ENCODE measurements at regions not wholly inside any gene's neighbourhood (a gene's known extent, or its start where the extent isn't known, plus 50 kb on each side); places are given as distances from the start of the nearest gene placed in this dataset.

DNA sequence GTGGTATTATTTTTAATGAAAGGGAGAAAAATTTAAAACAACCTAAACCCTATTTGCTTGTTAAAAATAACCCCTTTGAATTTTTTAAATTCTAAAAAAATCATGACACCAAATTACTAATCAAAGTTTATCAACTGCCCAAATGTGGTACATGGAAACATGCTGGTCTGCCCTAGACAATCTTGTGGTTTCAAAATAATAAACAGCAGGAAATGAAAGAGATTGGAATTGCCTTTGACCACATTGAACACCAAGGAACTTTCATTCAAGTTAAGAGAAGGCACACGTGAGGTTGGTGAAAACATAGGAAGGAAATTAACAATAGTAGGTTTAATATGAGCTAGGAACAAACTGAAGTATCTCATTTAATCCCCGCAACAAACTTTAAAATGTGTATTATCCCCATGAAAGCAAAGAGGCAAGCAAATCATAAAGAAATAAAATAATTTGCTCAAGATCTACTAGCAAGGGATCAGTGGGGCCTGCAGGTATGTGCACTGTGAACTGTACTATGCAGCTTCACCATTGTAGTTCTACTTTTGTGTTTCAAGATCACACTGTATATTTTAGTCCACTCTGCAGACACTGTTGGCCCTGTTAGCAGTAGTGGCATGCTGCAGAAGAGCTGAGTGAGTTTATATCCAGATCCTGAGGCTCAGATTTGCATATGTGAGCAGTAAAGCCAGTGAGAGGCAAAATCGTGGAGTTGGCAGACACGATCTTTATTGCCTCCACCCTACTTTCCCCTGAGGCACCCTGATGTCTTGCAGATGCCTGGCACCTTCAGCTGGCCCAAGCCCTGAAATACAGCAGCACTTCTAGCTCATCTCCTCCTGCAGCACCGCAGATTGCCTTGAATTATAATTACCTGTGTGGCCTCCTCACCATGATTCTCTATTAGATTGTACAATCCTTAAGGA lies 157.8 kb upstream of the TENT5A start:
- Histone ChIP-seq H3K27me3 (no peaks in the 10 kb centered on the region), H3F3A (ENCODE audit: low read depth) (no peaks in the 10 kb centered on the region), H2AFZ (replicated peaks) (no peak overlapping the region), H3K4me3 (no peak overlapping the region), H3K4me2 (no peak overlapping the region), H3K4me1 (no peaks in the 10 kb centered on the region), H3K9ac (no peak overlapping the region), H3K36me3 (no peaks in the 10 kb centered on the region), H3K79me2 (ENCODE audit: low read depth) (no peaks in the 10 kb centered on the region), H3K9me3 (ENCODE audit: low read depth) (no peaks in the 10 kb centered on the region), H3K27ac (no peak overlapping the region), H4K20me1 (ENCODE audit: low read depth) (no peaks in the 10 kb centered on the region)
- Mint-ChIP-seq H3K36me3 (no peaks in the 10 kb centered on the region), H3K4me1 (no peaks in the 10 kb centered on the region), H3K4me3 (no peak overlapping the region), H3K9me3 (no peaks in the 10 kb centered on the region), H3K27me3 (ENCODE audit: insufficient read depth, low read depth) (no peaks in the 10 kb centered on the region), H3K27ac (no peak overlapping the region)
- TF ChIP-seq EZH2phosphoT487 (IDR thresholded peaks at IDR 0.05) (no peak), EZH2 (IDR thresholded peaks at IDR 0.05) (no peak), CTCF (IDR thresholded peaks at IDR 0.05) (no peak)
- no peak for DNase-seq (ENCODE audit: low spot score)

- Histone ChIP-seq H3K9ac (no peak overlapping the region), H3K79me2 (ENCODE audit: low read depth) (no peaks in the 10 kb centered on the region), H3K27ac (no peak overlapping the region), H4K20me1 (ENCODE audit: low read depth) (no peaks in the 10 kb centered on the region), H3K36me3 (no peaks in the 10 kb centered on the region), H3K4me3 (no peak overlapping the region), H2AFZ (replicated peaks) (no peak overlapping the region), H3K4me2 (no peak overlapping the region), H3F3A (ENCODE audit: low read depth) (no peaks in the 10 kb centered on the region), H3K27me3 (no peaks in the 10 kb centered on the region), H3K9me3 (ENCODE audit: low read depth) (no peaks in the 10 kb centered on the region), H3K4me1 (no peaks in the 10 kb centered on the region)
- no peaks in the 10 kb centered on the region for H3K36me3 Mint-ChIP-seq
- no peak overlapping the region for H3K4me3 Mint-ChIP-seq
- no peaks in the 10 kb centered on the region for H3K4me1 Mint-ChIP-seq
- TF ChIP-seq EZH2 (IDR thresholded peaks at IDR 0.05), result no peak
- no peak for TF ChIP-seq CTCF (IDR thresholded peaks at IDR 0.05)
- no peak for TF ChIP-seq EZH2phosphoT487 (IDR thresholded peaks at IDR 0.05)
- H3K27me3 Mint-ChIP-seq (ENCODE audit: insufficient read depth, low read depth), result no peaks in the 10 kb centered on the region
- no peak for DNase-seq (ENCODE audit: low spot score)
- H3K27ac Mint-ChIP-seq, result no peak overlapping the region
- H3K9me3 Mint-ChIP-seq, result no peaks in the 10 kb centered on the region
Observed at GRCh38 chr6:81909162-81909561, 156.7 kb upstream of the TENT5A start.

DNA sequence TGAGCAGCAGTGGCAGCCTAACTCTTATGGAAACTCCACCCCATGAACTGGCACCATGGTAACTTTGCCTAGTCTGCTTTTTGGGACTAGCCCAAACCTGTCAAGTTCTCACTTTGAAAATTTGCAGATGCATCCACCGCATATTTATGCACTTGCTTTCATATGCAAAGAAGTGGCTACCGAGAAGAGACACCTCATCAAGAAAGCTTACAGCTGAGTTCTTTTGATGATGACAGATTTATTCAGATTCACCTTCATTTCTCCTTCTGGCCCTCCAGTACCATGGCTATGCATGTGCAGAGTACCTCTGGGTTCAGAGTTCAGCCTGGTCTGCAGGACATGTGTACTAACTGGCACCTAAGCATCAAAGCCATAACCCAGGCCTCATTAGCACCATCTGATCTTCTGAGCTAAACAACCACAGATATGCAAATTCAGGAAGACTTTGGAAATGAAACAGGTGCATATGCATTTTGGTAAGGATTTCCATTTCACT lies 154.3 kb upstream of the TENT5A start:
- Histone ChIP-seq H3K27ac (no peak overlapping the region), H3K9ac (no peak overlapping the region), H3K4me1 (no peaks in the 10 kb centered on the region), H3K27me3 (no peaks in the 10 kb centered on the region), H3F3A (ENCODE audit: low read depth) (no peaks in the 10 kb centered on the region), H3K4me2 (no peak overlapping the region), H3K4me3 (no peak overlapping the region), H3K36me3 (no peaks in the 10 kb centered on the region), H2AFZ (replicated peaks) (no peak overlapping the region), H3K9me3 (ENCODE audit: low read depth) (no peaks in the 10 kb centered on the region), H4K20me1 (ENCODE audit: low read depth) (no peaks in the 10 kb centered on the region), H3K79me2 (ENCODE audit: low read depth) (no peaks in the 10 kb centered on the region)
- no peak overlapping the region for H3K27ac Mint-ChIP-seq
- no peaks in the 10 kb centered on the region for H3K36me3 Mint-ChIP-seq
- TF ChIP-seq EZH2phosphoT487 (IDR thresholded peaks at IDR 0.05) (no peak), EZH2 (IDR thresholded peaks at IDR 0.05) (no peak), CTCF (IDR thresholded peaks at IDR 0.05) (no peak)
- no peaks in the 10 kb centered on the region for H3K27me3 Mint-ChIP-seq (ENCODE audit: insufficient read depth, low read depth)
- H3K4me1 Mint-ChIP-seq, result no peaks in the 10 kb centered on the region
- H3K9me3 Mint-ChIP-seq, result peaks cover 3% of the 10 kb centered on the region
- DNase-seq (ENCODE audit: low spot score), result no peak
- no peak overlapping the region for H3K4me3 Mint-ChIP-seq

Measured in neural progenitor cell (in vitro differentiated cells).